Fibroblast of skin of right quadriceps (primary cell): ENCODE measurements at regions not wholly inside any gene's neighbourhood (a gene's known extent, or its start where the extent isn't known, plus 50 kb on each side); places are given as distances from the start of the nearest gene placed in this dataset.
"Not testable (repeated sequence)": the region's sequence is repeated elsewhere in the genome, so short reads cannot be mapped to it uniquely, and the experiment has no call there.

Experiments used
- DNase-seq: peaks from one replicate; pipeline ENCODE4 v3.0.0-alpha.2; 2013

- DNase-seq, result no peak
Observed at GRCh38 chr10:130963052-130963393, 348.5 kb downstream of the TCERG1L start.

- no peak for DNase-seq
Observed at GRCh38 chr10:130963786-130964522, 347.6 kb downstream of the TCERG1L start.

- no peak for DNase-seq
Observed at GRCh38 chr10:130964771-130965170, 346.8 kb downstream of the TCERG1L start.

- DNase-seq, result no peak
Observed at GRCh38 chr10:130967161-130967560, 344.4 kb downstream of the TCERG1L start.

- DNase-seq, result no peak
Observed at GRCh38 chr10:130967784-130968183, 343.7 kb downstream of the TCERG1L start.

GRCh38 chr10:130968511-130968910, 343.0 kb downstream of the TCERG1L start:
- DNase-seq, result no peak

- no peak for DNase-seq
Observed at GRCh38 chr10:130968964-130969363, 342.6 kb downstream of the TCERG1L start.

- DNase-seq, result no peak
Observed at GRCh38 chr10:130969700-130970099, 341.8 kb downstream of the TCERG1L start.

GRCh38 chr10:130970341-130971122, 341.0 kb downstream of the TCERG1L start:
- DNase-seq, result no peak

GRCh38 chr10:130971123-130971435, 340.4 kb downstream of the TCERG1L start:
- no peak for DNase-seq

- no peak for DNase-seq
Observed at GRCh38 chr10:130973127-130973839, 338.2 kb downstream of the TCERG1L start.

GRCh38 chr10:130974166-130974565, 337.4 kb downstream of the TCERG1L start:
- no peak for DNase-seq

GRCh38 chr10:130975351-130975750, 336.2 kb downstream of the TCERG1L start:
- DNase-seq, result not testable (repeated sequence)

- DNase-seq, result no peak
Observed at GRCh38 chr10:130982802-130983201, 328.7 kb downstream of the TCERG1L start.

GRCh38 chr10:130983749-130984148, 327.8 kb downstream of the TCERG1L start:
- no peak for DNase-seq

GRCh38 chr10:130984686-130985085, 326.8 kb downstream of the TCERG1L start:
- DNase-seq, result no peak

GRCh38 chr10:130985158-130985753, 326.3 kb downstream of the TCERG1L start:
- DNase-seq, result no peak

- DNase-seq, result no peak
Observed at GRCh38 chr10:130986846-130987245, 324.7 kb downstream of the TCERG1L start.

GRCh38 chr10:130987401-130987800, 324.1 kb downstream of the TCERG1L start:
- DNase-seq, result no peak

GRCh38 chr10:130989670-130990232, 321.8 kb downstream of the TCERG1L start:
- DNase-seq, result no peak

GRCh38 chr10:130990486-130990885, 321.0 kb downstream of the TCERG1L start:
- DNase-seq, result no peak

GRCh38 chr10:130992802-130993523, 318.6 kb downstream of the TCERG1L start:
- no peak for DNase-seq
